ENCODE measurements at regions not wholly inside any gene's neighbourhood (a gene's known extent, or its start where the extent isn't known, plus 50 kb on each side); places are given as distances from the start of the nearest gene placed in this dataset.

- DNase-seq (ENCODE audit: insufficient read length) (no peak), FAIRE-seq (no peak)
- TF ChIP-seq TAF1 (IDR thresholded peaks at IDR 0.05; ENCODE audit: borderline replicate concordance, low read depth, low read length), result no peak
- no peak for TF ChIP-seq POLR2A (IDR thresholded peaks at IDR 0.05; ENCODE audit: low read depth, low read length)
- no peak for TF ChIP-seq POLR2AphosphoS5 (IDR thresholded peaks at IDR 0.05; ENCODE audit: low read depth, low read length)
Observed at GRCh38 chr16:77637940-77638339, 84.4 kb upstream of the NUDT7 start.

- FAIRE-seq (no peak), DNase-seq (ENCODE audit: insufficient read length) (no peak)
- TF ChIP-seq TAF1 (IDR thresholded peaks at IDR 0.05; ENCODE audit: borderline replicate concordance, low read depth, low read length), result no peak
- no peak for TF ChIP-seq POLR2A (IDR thresholded peaks at IDR 0.05; ENCODE audit: low read depth, low read length)
- TF ChIP-seq POLR2AphosphoS5 (IDR thresholded peaks at IDR 0.05; ENCODE audit: low read depth, low read length), result no peak
Observed at GRCh38 chr16:77643176-77643575, 79.1 kb upstream of the NUDT7 start.

- TF ChIP-seq TAF1 (IDR thresholded peaks at IDR 0.05; ENCODE audit: borderline replicate concordance, low read depth, low read length) (no peak), POLR2AphosphoS5 (IDR thresholded peaks at IDR 0.05; ENCODE audit: low read depth, low read length) (no peak), POLR2A (IDR thresholded peaks at IDR 0.05; ENCODE audit: low read depth, low read length) (no peak)
- DNase-seq (ENCODE audit: insufficient read length) (no peak), FAIRE-seq (no peak)
Observed at GRCh38 chr16:77645764-77646163, 76.5 kb upstream of the NUDT7 start.

GRCh38 chr16:77647726-77648125 is 74.6 kb upstream of the NUDT7 start:
- TF ChIP-seq POLR2AphosphoS5 (IDR thresholded peaks at IDR 0.05; ENCODE audit: low read depth, low read length), result no peak
- TF ChIP-seq POLR2A (IDR thresholded peaks at IDR 0.05; ENCODE audit: low read depth, low read length), result no peak
- TF ChIP-seq TAF1 (IDR thresholded peaks at IDR 0.05; ENCODE audit: borderline replicate concordance, low read depth, low read length), result no peak
- no peak for DNase-seq (ENCODE audit: insufficient read length)
- FAIRE-seq, result no peak

- no peak for FAIRE-seq
- no peak for DNase-seq (ENCODE audit: insufficient read length)
- no peak for TF ChIP-seq POLR2A (IDR thresholded peaks at IDR 0.05; ENCODE audit: low read depth, low read length)
- no peak for TF ChIP-seq TAF1 (IDR thresholded peaks at IDR 0.05; ENCODE audit: borderline replicate concordance, low read depth, low read length)
- no peak for TF ChIP-seq POLR2AphosphoS5 (IDR thresholded peaks at IDR 0.05; ENCODE audit: low read depth, low read length)
Observed at GRCh38 chr16:77650761-77651160, 71.6 kb upstream of the NUDT7 start.

GRCh38 chr16:77652399-77652798 is 69.9 kb upstream of the NUDT7 start:
- FAIRE-seq (no peak), DNase-seq (ENCODE audit: insufficient read length) (no peak)
- no peak for TF ChIP-seq POLR2A (IDR thresholded peaks at IDR 0.05; ENCODE audit: low read depth, low read length)
- TF ChIP-seq POLR2AphosphoS5 (IDR thresholded peaks at IDR 0.05; ENCODE audit: low read depth, low read length), result no peak
- no peak for TF ChIP-seq TAF1 (IDR thresholded peaks at IDR 0.05; ENCODE audit: borderline replicate concordance, low read depth, low read length)

GRCh38 chr16:77657016-77657415 is 65.3 kb upstream of the NUDT7 start:
- no peak for DNase-seq (ENCODE audit: insufficient read length)
- FAIRE-seq, result no peak
- TF ChIP-seq TAF1 (IDR thresholded peaks at IDR 0.05; ENCODE audit: borderline replicate concordance, low read depth, low read length) (no peak), POLR2A (IDR thresholded peaks at IDR 0.05; ENCODE audit: low read depth, low read length) (no peak), POLR2AphosphoS5 (IDR thresholded peaks at IDR 0.05; ENCODE audit: low read depth, low read length) (no peak)

- TF ChIP-seq POLR2AphosphoS5 (IDR thresholded peaks at IDR 0.05; ENCODE audit: low read depth, low read length) (no peak), POLR2A (IDR thresholded peaks at IDR 0.05; ENCODE audit: low read depth, low read length) (no peak), TAF1 (IDR thresholded peaks at IDR 0.05; ENCODE audit: borderline replicate concordance, low read depth, low read length) (no peak)
- FAIRE-seq, result no peak
- DNase-seq (ENCODE audit: insufficient read length), result no peak
Observed at GRCh38 chr16:77660311-77660710, 62.0 kb upstream of the NUDT7 start.

- DNase-seq (ENCODE audit: insufficient read length) (no peak), FAIRE-seq (no peak)
- TF ChIP-seq POLR2AphosphoS5 (IDR thresholded peaks at IDR 0.05; ENCODE audit: low read depth, low read length) (no peak), POLR2A (IDR thresholded peaks at IDR 0.05; ENCODE audit: low read depth, low read length) (no peak), TAF1 (IDR thresholded peaks at IDR 0.05; ENCODE audit: borderline replicate concordance, low read depth, low read length) (no peak)
Observed at GRCh38 chr16:77662246-77662645, 60.1 kb upstream of the NUDT7 start.

- DNase-seq (ENCODE audit: insufficient read length), result no peak
- FAIRE-seq, result no peak
- no peak for TF ChIP-seq POLR2AphosphoS5 (IDR thresholded peaks at IDR 0.05; ENCODE audit: low read depth, low read length)
- TF ChIP-seq POLR2A (IDR thresholded peaks at IDR 0.05; ENCODE audit: low read depth, low read length), result no peak
- TF ChIP-seq TAF1 (IDR thresholded peaks at IDR 0.05; ENCODE audit: borderline replicate concordance, low read depth, low read length), result no peak
Observed at GRCh38 chr16:77663711-77664110, 58.6 kb upstream of the NUDT7 start.

- FAIRE-seq, result no peak
- no peak for DNase-seq (ENCODE audit: insufficient read length)
- TF ChIP-seq POLR2A (IDR thresholded peaks at IDR 0.05; ENCODE audit: low read depth, low read length) (no peak), TAF1 (IDR thresholded peaks at IDR 0.05; ENCODE audit: borderline replicate concordance, low read depth, low read length) (no peak), POLR2AphosphoS5 (IDR thresholded peaks at IDR 0.05; ENCODE audit: low read depth, low read length) (no peak)
Observed at GRCh38 chr16:77666771-77667170, 55.5 kb upstream of the NUDT7 start.

GRCh38 chr16:77668201-77668600 is 54.1 kb upstream of the NUDT7 start:
- TF ChIP-seq POLR2AphosphoS5 (IDR thresholded peaks at IDR 0.05; ENCODE audit: low read depth, low read length) (no peak), POLR2A (IDR thresholded peaks at IDR 0.05; ENCODE audit: low read depth, low read length) (no peak), TAF1 (IDR thresholded peaks at IDR 0.05; ENCODE audit: borderline replicate concordance, low read depth, low read length) (no peak)
- DNase-seq (ENCODE audit: insufficient read length) (no peak), FAIRE-seq (no peak)

- DNase-seq (ENCODE audit: insufficient read length), result no peak
- no peak for TF ChIP-seq POLR2A (IDR thresholded peaks at IDR 0.05; ENCODE audit: low read depth, low read length)
- no peak for TF ChIP-seq POLR2AphosphoS5 (IDR thresholded peaks at IDR 0.05; ENCODE audit: low read depth, low read length)
- no peak for TF ChIP-seq TAF1 (IDR thresholded peaks at IDR 0.05; ENCODE audit: borderline replicate concordance, low read depth, low read length)
- no peak for FAIRE-seq
Observed at GRCh38 chr16:77669057-77669456, 53.3 kb upstream of the NUDT7 start.
